ENCODE measurements at regions not wholly inside any gene's neighbourhood (a gene's known extent, or its start where the extent isn't known, plus 50 kb on each side); places are given as distances from the start of the nearest gene placed in this dataset.

GRCh38 chr1:103218821-103219220 lies 110.5 kb upstream of the COL11A1 start:
- Histone ChIP-seq H3K27me3 (ENCODE audit: control insufficient read depth, insufficient read depth, low read length, poor library complexity, severe bottlenecking) (no peaks in the 10 kb centered on the region), H3K4me1 (ENCODE audit: control insufficient read depth, insufficient read depth, low read length) (no peaks in the 10 kb centered on the region), H3K4me3 (ENCODE audit: insufficient read depth, low read depth, low read length) (no peak overlapping the region), H3K36me3 (ENCODE audit: control insufficient read depth, insufficient read depth, low read length) (no peaks in the 10 kb centered on the region), H3K27ac (ENCODE audit: insufficient read depth, low read depth, low read length, poor library complexity, severe bottlenecking) (no peak overlapping the region), H3K9me3 (ENCODE audit: control insufficient read depth, low read length) (no peaks in the 10 kb centered on the region)
- WGBS, 2 experiments: 100% methylated on average over 1 of the region's 1 CpG

- Histone ChIP-seq H3K9me3 (ENCODE audit: control insufficient read depth, low read length) (no peaks in the 10 kb centered on the region), H3K4me3 (ENCODE audit: insufficient read depth, low read depth, low read length) (no peak overlapping the region), H3K36me3 (ENCODE audit: control insufficient read depth, insufficient read depth, low read length) (no peaks in the 10 kb centered on the region), H3K27ac (ENCODE audit: insufficient read depth, low read depth, low read length, poor library complexity, severe bottlenecking) (no peak overlapping the region), H3K4me1 (ENCODE audit: control insufficient read depth, insufficient read depth, low read length) (no peaks in the 10 kb centered on the region), H3K27me3 (ENCODE audit: control insufficient read depth, insufficient read depth, low read length, poor library complexity, severe bottlenecking) (no peaks in the 10 kb centered on the region)
Measured at GRCh38 chr1:103218369-103218768, 110.0 kb upstream of the COL11A1 start.

- H3K9me3 ChIP-seq (ENCODE audit: control insufficient read depth, low read length): no peaks in the 10 kb centered on the region
- H3K4me1 ChIP-seq (ENCODE audit: control insufficient read depth, insufficient read depth, low read length): no peaks in the 10 kb centered on the region
- no peaks in the 10 kb centered on the region for H3K36me3 ChIP-seq (ENCODE audit: control insufficient read depth, insufficient read depth, low read length)
- H3K27ac ChIP-seq (ENCODE audit: insufficient read depth, low read depth, low read length, poor library complexity, severe bottlenecking): no peak overlapping the region
- no CpG with 5 or more reads among the region's 1 CpG for WGBS, 2 experiments
- H3K27me3 ChIP-seq (ENCODE audit: control insufficient read depth, insufficient read depth, low read length, poor library complexity, severe bottlenecking): no peaks in the 10 kb centered on the region
- no peak overlapping the region for H3K4me3 ChIP-seq (ENCODE audit: insufficient read depth, low read depth, low read length)
Measured at GRCh38 chr1:103211073-103211472, 102.8 kb upstream of the COL11A1 start.

GRCh38 chr1:103208844-103209243 lies 100.5 kb upstream of the COL11A1 start:
- no peaks in the 10 kb centered on the region for H3K9me3 ChIP-seq (ENCODE audit: control insufficient read depth, low read length)
- no peaks in the 10 kb centered on the region for H3K36me3 ChIP-seq (ENCODE audit: control insufficient read depth, insufficient read depth, low read length)
- no peak overlapping the region for H3K27ac ChIP-seq (ENCODE audit: insufficient read depth, low read depth, low read length, poor library complexity, severe bottlenecking)
- WGBS, 2 experiments: 95 to 97% methylated on average over 1 to 2 of the region's 2 CpGs
- H3K4me3 ChIP-seq (ENCODE audit: insufficient read depth, low read depth, low read length): no peak overlapping the region
- no peaks in the 10 kb centered on the region for H3K4me1 ChIP-seq (ENCODE audit: control insufficient read depth, insufficient read depth, low read length)
- H3K27me3 ChIP-seq (ENCODE audit: control insufficient read depth, insufficient read depth, low read length, poor library complexity, severe bottlenecking): no peaks in the 10 kb centered on the region

GRCh38 chr1:103199001-103199400 lies 90.7 kb upstream of the COL11A1 start:
- H3K9me3 ChIP-seq (ENCODE audit: control insufficient read depth, low read length): no peaks in the 10 kb centered on the region
- WGBS, 2 experiments: 88% methylated on average over 1 of the region's 1 CpG
- H3K4me3 ChIP-seq (ENCODE audit: insufficient read depth, low read depth, low read length): no peak overlapping the region
- H3K27ac ChIP-seq (ENCODE audit: insufficient read depth, low read depth, low read length, poor library complexity, severe bottlenecking): no peak overlapping the region
- H3K27me3 ChIP-seq (ENCODE audit: control insufficient read depth, insufficient read depth, low read length, poor library complexity, severe bottlenecking): no peaks in the 10 kb centered on the region
- no peaks in the 10 kb centered on the region for H3K4me1 ChIP-seq (ENCODE audit: control insufficient read depth, insufficient read depth, low read length)
- no peaks in the 10 kb centered on the region for H3K36me3 ChIP-seq (ENCODE audit: control insufficient read depth, insufficient read depth, low read length)

- H3K36me3 ChIP-seq (ENCODE audit: control insufficient read depth, insufficient read depth, low read length): no peaks in the 10 kb centered on the region
- H3K4me3 ChIP-seq (ENCODE audit: insufficient read depth, low read depth, low read length): no peak overlapping the region
- 98 to 100% methylated on average over 2 of the region's 2 CpGs for WGBS, 2 experiments
- H3K27ac ChIP-seq (ENCODE audit: insufficient read depth, low read depth, low read length, poor library complexity, severe bottlenecking): no peak overlapping the region
- H3K9me3 ChIP-seq (ENCODE audit: control insufficient read depth, low read length): no peaks in the 10 kb centered on the region
- H3K27me3 ChIP-seq (ENCODE audit: control insufficient read depth, insufficient read depth, low read length, poor library complexity, severe bottlenecking): no peaks in the 10 kb centered on the region
- no peaks in the 10 kb centered on the region for H3K4me1 ChIP-seq (ENCODE audit: control insufficient read depth, insufficient read depth, low read length)
Measured at GRCh38 chr1:103198076-103198475, 89.8 kb upstream of the COL11A1 start.

- no peaks in the 10 kb centered on the region for H3K36me3 ChIP-seq (ENCODE audit: control insufficient read depth, insufficient read depth, low read length)
- no peaks in the 10 kb centered on the region for H3K4me1 ChIP-seq (ENCODE audit: control insufficient read depth, insufficient read depth, low read length)
- H3K9me3 ChIP-seq (ENCODE audit: control insufficient read depth, low read length): no peaks in the 10 kb centered on the region
- no peak overlapping the region for H3K27ac ChIP-seq (ENCODE audit: insufficient read depth, low read depth, low read length, poor library complexity, severe bottlenecking)
- 91 to 97% methylated on average over 2 of the region's 2 CpGs for WGBS, 2 experiments
- H3K27me3 ChIP-seq (ENCODE audit: control insufficient read depth, insufficient read depth, low read length, poor library complexity, severe bottlenecking): no peaks in the 10 kb centered on the region
- H3K4me3 ChIP-seq (ENCODE audit: insufficient read depth, low read depth, low read length): no peak overlapping the region
Measured at GRCh38 chr1:103197216-103197615, 88.9 kb upstream of the COL11A1 start.

- no peaks in the 10 kb centered on the region for H3K4me1 ChIP-seq (ENCODE audit: control insufficient read depth, insufficient read depth, low read length)
- H3K9me3 ChIP-seq (ENCODE audit: control insufficient read depth, low read length): no peaks in the 10 kb centered on the region
- H3K27me3 ChIP-seq (ENCODE audit: control insufficient read depth, insufficient read depth, low read length, poor library complexity, severe bottlenecking): no peaks in the 10 kb centered on the region
- no peaks in the 10 kb centered on the region for H3K36me3 ChIP-seq (ENCODE audit: control insufficient read depth, insufficient read depth, low read length)
- WGBS, 2 experiments: 86 to 90% methylated on average over 4 of the region's 4 CpGs
- H3K27ac ChIP-seq (ENCODE audit: insufficient read depth, low read depth, low read length, poor library complexity, severe bottlenecking): no peak overlapping the region
- no peak overlapping the region for H3K4me3 ChIP-seq (ENCODE audit: insufficient read depth, low read depth, low read length)
Measured at GRCh38 chr1:103194984-103195383, 86.7 kb upstream of the COL11A1 start.

GRCh38 chr1:103194060-103194459 lies 85.7 kb upstream of the COL11A1 start:
- Histone ChIP-seq H3K9me3 (ENCODE audit: control insufficient read depth, low read length) (no peaks in the 10 kb centered on the region), H3K4me3 (ENCODE audit: insufficient read depth, low read depth, low read length) (no peak overlapping the region), H3K27me3 (ENCODE audit: control insufficient read depth, insufficient read depth, low read length, poor library complexity, severe bottlenecking) (no peaks in the 10 kb centered on the region), H3K4me1 (ENCODE audit: control insufficient read depth, insufficient read depth, low read length) (no peaks in the 10 kb centered on the region), H3K27ac (ENCODE audit: insufficient read depth, low read depth, low read length, poor library complexity, severe bottlenecking) (no peak overlapping the region), H3K36me3 (ENCODE audit: control insufficient read depth, insufficient read depth, low read length) (no peaks in the 10 kb centered on the region)

- Histone ChIP-seq H3K36me3 (ENCODE audit: control insufficient read depth, insufficient read depth, low read length) (no peaks in the 10 kb centered on the region), H3K4me1 (ENCODE audit: control insufficient read depth, insufficient read depth, low read length) (no peaks in the 10 kb centered on the region), H3K27ac (ENCODE audit: insufficient read depth, low read depth, low read length, poor library complexity, severe bottlenecking) (no peak overlapping the region), H3K9me3 (ENCODE audit: control insufficient read depth, low read length) (no peaks in the 10 kb centered on the region), H3K4me3 (ENCODE audit: insufficient read depth, low read depth, low read length) (no peak overlapping the region), H3K27me3 (ENCODE audit: control insufficient read depth, insufficient read depth, low read length, poor library complexity, severe bottlenecking) (no peaks in the 10 kb centered on the region)
- 83 to 100% methylated on average over 1 to 2 of the region's 2 CpGs for WGBS, 2 experiments
Measured at GRCh38 chr1:103191327-103191726, 83.0 kb upstream of the COL11A1 start.

GRCh38 chr1:103190766-103191165 lies 82.4 kb upstream of the COL11A1 start:
- Histone ChIP-seq H3K36me3 (ENCODE audit: control insufficient read depth, insufficient read depth, low read length) (no peaks in the 10 kb centered on the region), H3K9me3 (ENCODE audit: control insufficient read depth, low read length) (no peaks in the 10 kb centered on the region), H3K27me3 (ENCODE audit: control insufficient read depth, insufficient read depth, low read length, poor library complexity, severe bottlenecking) (no peaks in the 10 kb centered on the region), H3K27ac (ENCODE audit: insufficient read depth, low read depth, low read length, poor library complexity, severe bottlenecking) (no peak overlapping the region), H3K4me1 (ENCODE audit: control insufficient read depth, insufficient read depth, low read length) (no peaks in the 10 kb centered on the region), H3K4me3 (ENCODE audit: insufficient read depth, low read depth, low read length) (no peak overlapping the region)
- WGBS, 2 experiments: 96 to 100% methylated on average over 2 of the region's 2 CpGs

Measured in ectodermal cell (in vitro differentiated cells).